Astrocyte of the spinal cord (primary cell): ENCODE measurements at regions not wholly inside any gene's neighbourhood (a gene's known extent, or its start where the extent isn't known, plus 50 kb on each side); places are given as distances from the start of the nearest gene placed in this dataset.
A peak's percentile ranks its signal among the peaks of the same experiment; 100 is the strongest.

Experiments used
- DNase-seq: peaks from one replicate; pipeline ENCODE4 v3.0.0; 2011; ENCODE audit warnings: low read depth, low spot score
- H3K4me3 ChIP-seq: 2 replicates; pipeline ENCODE4 v1.5.1; 2011; ENCODE audit warnings: low read depth, mild to moderate bottlenecking, low read length, moderate library complexity
- CTCF ChIP-seq: IDR thresholded peaks from 2 replicates; pipeline ENCODE4 v1.5.1; 2012; ENCODE audit warnings: low read depth, mild to moderate bottlenecking, low read length, inconsistent platforms
- in situ Hi-C: cut with HindIII; loops from 2 replicates; pipeline ENCODE4 v1.10.0; 2017; ENCODE audit warnings: low sequenced_read_pairs

DNA sequence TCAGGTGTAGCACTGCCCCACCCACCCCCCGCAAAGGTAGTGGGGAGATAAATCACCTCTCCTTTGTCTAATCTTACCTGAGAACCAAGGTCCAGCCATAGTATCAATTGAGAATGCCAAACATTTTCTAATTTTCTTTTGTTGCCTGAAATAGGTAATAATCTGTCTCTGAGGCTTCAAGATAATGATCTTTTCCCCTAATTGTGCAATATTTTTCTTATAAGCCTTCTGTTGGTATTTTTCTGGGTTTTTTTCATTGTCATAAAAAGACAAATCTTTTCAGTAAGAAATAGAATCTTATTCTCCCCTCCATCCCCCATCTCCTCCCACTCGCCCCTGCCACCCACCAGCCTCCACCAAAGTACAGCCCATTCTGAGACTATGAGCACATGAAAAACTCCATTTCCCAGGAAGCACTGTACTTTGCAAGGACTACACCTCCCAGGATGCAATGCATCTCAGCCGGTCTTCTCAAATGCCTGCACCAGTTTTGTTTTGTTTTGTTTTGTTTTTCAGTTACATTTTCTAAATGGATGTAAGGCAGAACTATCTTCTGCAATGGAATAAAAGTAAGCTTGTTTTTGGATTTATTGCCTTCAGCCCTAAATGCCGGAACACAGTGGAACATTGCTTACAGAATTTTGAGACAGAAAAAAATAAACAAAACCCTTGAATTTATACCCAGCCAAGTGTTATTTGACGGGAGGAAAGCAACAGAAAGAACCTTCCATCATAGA, 268.0 kb downstream of the TFAP2A start:
- in situ Hi-C loops, result no loop called here
- no peak for TF ChIP-seq CTCF
- peak; percentile 9 for DNase-seq
- H3K4me3 ChIP-seq, result peak overlapping the region; percentile 16

DNA sequence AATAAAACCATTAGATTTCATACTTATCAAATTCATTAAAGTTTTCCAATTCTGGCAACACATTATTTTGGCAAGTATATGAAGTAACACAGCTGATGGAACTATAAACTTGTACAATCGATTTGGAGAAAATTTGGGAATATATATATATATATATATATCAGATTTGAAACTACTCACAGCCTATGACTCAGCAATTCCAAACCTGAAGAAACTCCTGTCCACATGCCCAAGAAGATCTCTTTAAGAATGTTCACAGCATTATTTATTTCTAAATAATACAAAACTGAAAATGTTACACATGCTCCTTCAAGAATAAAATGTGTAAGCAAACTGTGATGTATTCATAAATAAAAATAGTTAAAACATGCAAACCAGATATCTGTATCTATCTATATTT, 270.1 kb downstream of the TFAP2A start:
- DNase-seq, result no peak

DNA sequence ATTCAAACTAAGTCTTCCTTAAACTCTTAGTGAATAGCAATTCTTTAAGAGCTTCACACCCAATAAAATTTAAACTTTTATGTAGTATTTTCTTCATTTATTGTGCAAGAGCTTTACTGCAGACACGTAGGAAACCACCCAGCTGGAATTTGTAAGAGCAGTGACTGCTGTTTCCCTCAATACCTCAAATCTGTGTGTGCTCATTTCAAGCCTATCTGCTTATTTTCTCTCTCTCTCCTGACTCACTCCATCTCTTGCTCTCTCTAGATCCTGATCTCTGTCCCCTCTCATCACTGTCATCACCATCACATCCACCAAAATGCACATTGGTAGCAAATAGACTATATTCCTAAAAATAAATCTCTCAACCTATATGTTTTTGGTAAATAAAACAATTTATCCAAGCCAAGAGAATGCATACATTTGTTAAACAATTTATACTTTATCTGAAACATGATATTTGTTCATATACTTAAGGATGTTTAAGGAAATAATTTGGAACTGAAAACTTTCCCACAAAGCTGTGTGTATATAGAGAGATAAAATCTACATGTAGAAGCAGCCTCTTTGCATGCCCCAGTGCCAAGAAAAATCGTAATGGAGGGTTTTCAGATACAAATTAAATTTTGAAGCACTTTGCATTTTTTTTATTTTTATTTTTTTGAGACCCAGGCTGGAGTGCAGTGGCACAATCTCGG, 273.0 kb downstream of the TFAP2A start:
- in situ Hi-C loops, result no loop called here
- H3K4me3 ChIP-seq, result no peak overlapping the region
- no peak for DNase-seq
- no peak for TF ChIP-seq CTCF

More for the DNA sequence above, 270.1 kb downstream of the TFAP2A start:
- no peak for TF ChIP-seq CTCF
- in situ Hi-C loops, result no loop called here
- H3K4me3 ChIP-seq, result no peak overlapping the region

GRCh38 chr6:10140824-10141223, 274.1 kb downstream of the TFAP2A start:
- no peak for TF ChIP-seq CTCF
- in situ Hi-C loops, result no loop called here
- no peak overlapping the region for H3K4me3 ChIP-seq
- DNase-seq, result no peak

- no peak for TF ChIP-seq CTCF
- DNase-seq, result no peak
- in situ Hi-C loops, result no loop called here
- no peak overlapping the region for H3K4me3 ChIP-seq
These were observed 274.7 kb downstream of the TFAP2A start for GRCh38 chr6:10140136-10140535.

DNA sequence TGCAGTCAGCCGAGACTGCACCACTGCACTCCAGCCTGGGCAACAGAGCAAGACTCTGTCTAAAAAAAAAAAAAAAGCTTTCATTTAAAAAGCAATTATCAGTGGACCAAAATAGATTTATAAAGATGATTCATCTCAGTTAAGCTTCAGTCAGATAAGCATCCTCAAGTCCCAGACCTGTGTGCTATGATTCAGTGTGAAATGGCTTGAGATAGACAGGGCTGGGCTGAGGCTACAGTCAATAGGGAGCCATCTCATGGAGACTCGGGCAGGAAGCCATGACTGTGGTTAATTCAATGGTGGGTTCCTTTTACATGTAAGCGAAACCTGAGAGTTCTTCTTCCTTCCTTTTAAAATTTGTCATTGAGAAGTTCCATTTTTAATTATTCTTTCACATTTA, 276.0 kb downstream of the TFAP2A start:
- in situ Hi-C loops, result no loop called here
- no peak for TF ChIP-seq CTCF
- DNase-seq, result no peak
- H3K4me3 ChIP-seq, result no peak overlapping the region
